ENCODE measurements at regions not wholly inside any gene's neighbourhood (a gene's known extent, or its start where the extent isn't known, plus 50 kb on each side); places are given as distances from the start of the nearest gene placed in this dataset.

- Histone ChIP-seq H3K27me3 (no peaks in the 10 kb centered on the region), H3K27ac (peak overlapping the region in 1 of 4 donors; percentile 41), H3K9me3 (no peaks in the 10 kb centered on the region), H3K36me3 (no peaks in the 10 kb centered on the region), H3K4me3 (no peak overlapping the region), H3K4me1 (no peaks in the 10 kb centered on the region)
- in situ Hi-C loops (cut with MboI; ENCODE audit: low pct_ligation_motif_present in 1 of 4, low pct_unique_long_range_greater_than_20kb in 1 of 4, low sequenced_read_pairs in 3 of 4) (no loop called here), intact Hi-C loops (cut with DNase I; ENCODE audit: low total_unique reads) (no loop called here)
- DNase-seq, result no peak
- TF ChIP-seq POLR2A (IDR thresholded peaks at IDR 0.05), result no peak
- TF ChIP-seq CTCF (IDR thresholded peaks at IDR 0.05), result no peak
- TF ChIP-seq POLR2AphosphoS5 (IDR thresholded peaks at IDR 0.05), result no peak
- no peak for TF ChIP-seq EP300 (IDR thresholded peaks at IDR 0.05; ENCODE audit: low read depth)
These were observed 285.8 kb upstream of the ZNF462 start for GRCh38 chr9:106577121-106577520.

- in situ Hi-C loops (cut with MboI; ENCODE audit: low pct_ligation_motif_present in 1 of 4, low pct_unique_long_range_greater_than_20kb in 1 of 4, low sequenced_read_pairs in 3 of 4), result no loop called here
- 45 to 70% methylated on average over 1 of the region's 1 CpG for WGBS, 2 donors (ENCODE audit: low coverage in 1 of 2)
These were observed 282.4 kb upstream of the ZNF462 start for GRCh38 chr9:106580546-106580945.

GRCh38 chr9:106581973-106582372 is 281.0 kb upstream of the ZNF462 start:
- Histone ChIP-seq H3K36me3 (no peaks in the 10 kb centered on the region), H3K9me3 (no peaks in the 10 kb centered on the region), H3K4me1 (no peaks in the 10 kb centered on the region), H3K27me3 (no peaks in the 10 kb centered on the region), H3K4me3 (no peak overlapping the region), H3K27ac (no peak overlapping the region)
- intact Hi-C loops (cut with DNase I; ENCODE audit: low total_unique reads) (loop anchor here (5.0 kb wide), 1 partner anchor 795 kb away; no protein-coding TSS in a partner anchor), in situ Hi-C loops (cut with MboI; ENCODE audit: low pct_ligation_motif_present in 1 of 4, low pct_unique_long_range_greater_than_20kb in 1 of 4, low sequenced_read_pairs in 3 of 4) (no loop called here)
- no peak for DNase-seq
- TF ChIP-seq POLR2AphosphoS5 (IDR thresholded peaks at IDR 0.05), result no peak
- TF ChIP-seq CTCF (IDR thresholded peaks at IDR 0.05), result no peak
- TF ChIP-seq EP300 (IDR thresholded peaks at IDR 0.05; ENCODE audit: low read depth), result no peak
- no peak for TF ChIP-seq POLR2A (IDR thresholded peaks at IDR 0.05)
- 84 to 92% methylated on average over 2 to 6 of the region's 6 CpGs for WGBS, 2 donors (ENCODE audit: low coverage in 1 of 2)

More at GRCh38 chr9:106580546-106580945, 282.4 kb upstream of the ZNF462 start:
- H3K27me3 ChIP-seq, result no peaks in the 10 kb centered on the region
- intact Hi-C loops (cut with DNase I; ENCODE audit: low total_unique reads), result loop anchor here (5.0 kb wide), 1 partner anchor 793 kb away; no protein-coding TSS in a partner anchor
- no peak overlapping the region for H3K4me3 ChIP-seq
- H3K27ac ChIP-seq, result no peak overlapping the region
- no peaks in the 10 kb centered on the region for H3K4me1 ChIP-seq
- no peak for DNase-seq
- TF ChIP-seq CTCF (IDR thresholded peaks at IDR 0.05) (no peak), POLR2A (IDR thresholded peaks at IDR 0.05) (no peak), POLR2AphosphoS5 (IDR thresholded peaks at IDR 0.05) (no peak), EP300 (IDR thresholded peaks at IDR 0.05; ENCODE audit: low read depth) (no peak)
- no peaks in the 10 kb centered on the region for H3K36me3 ChIP-seq
- H3K9me3 ChIP-seq, result no peaks in the 10 kb centered on the region

- intact Hi-C loops (cut with DNase I; ENCODE audit: low total_unique reads) (loop anchor here (5.0 kb wide), 1 partner anchor 796 kb away; no protein-coding TSS in a partner anchor), in situ Hi-C loops (cut with MboI; ENCODE audit: low pct_ligation_motif_present in 1 of 4, low pct_unique_long_range_greater_than_20kb in 1 of 4, low sequenced_read_pairs in 3 of 4) (no loop called here)
- H3K4me3 ChIP-seq, result no peak overlapping the region
- H3K9me3 ChIP-seq, result no peaks in the 10 kb centered on the region
- no peaks in the 10 kb centered on the region for H3K27me3 ChIP-seq
- DNase-seq, result no peak
- H3K4me1 ChIP-seq, result no peaks in the 10 kb centered on the region
- H3K36me3 ChIP-seq, result no peaks in the 10 kb centered on the region
- no peak overlapping the region for H3K27ac ChIP-seq
- TF ChIP-seq CTCF (IDR thresholded peaks at IDR 0.05), result no peak
- TF ChIP-seq POLR2AphosphoS5 (IDR thresholded peaks at IDR 0.05), result no peak
- no peak for TF ChIP-seq POLR2A (IDR thresholded peaks at IDR 0.05)
- TF ChIP-seq EP300 (IDR thresholded peaks at IDR 0.05; ENCODE audit: low read depth), result no peak
These were observed 279.2 kb upstream of the ZNF462 start for GRCh38 chr9:106583751-106584150.
